GM21515 (cell line): ENCODE measurements at regions not wholly inside any gene's neighbourhood (a gene's known extent, or its start where the extent isn't known, plus 50 kb on each side); places are given as distances from the start of the nearest gene placed in this dataset.

Experiments used
- ATAC-seq: cut with Tn5 transposase; IDR thresholded peaks from one replicate; pipeline ENCODE4 v1.9.1; 2021; ENCODE audit not compliant: unreplicated experiment

DNA sequence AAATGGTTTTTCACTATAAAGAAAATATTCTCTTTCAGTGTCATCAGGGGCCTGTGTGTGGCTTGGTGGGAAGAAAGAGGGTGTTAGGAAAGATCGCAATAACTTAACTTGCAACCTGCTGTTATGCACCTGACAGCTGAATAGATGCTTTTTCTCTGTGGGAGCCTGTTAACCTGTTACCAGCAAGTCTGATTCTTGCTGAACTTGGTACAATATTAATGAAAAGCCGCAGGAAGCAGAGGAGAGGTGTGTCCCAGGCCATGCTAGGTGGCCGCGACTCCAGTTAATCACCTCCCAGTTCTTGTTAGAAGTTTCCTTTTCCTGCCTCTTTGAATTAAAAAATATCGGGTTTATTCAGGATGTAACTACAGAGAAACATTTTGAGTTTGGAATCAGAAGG, 494.8 kb upstream of the AGA start:
- no peak for ATAC-seq

DNA sequence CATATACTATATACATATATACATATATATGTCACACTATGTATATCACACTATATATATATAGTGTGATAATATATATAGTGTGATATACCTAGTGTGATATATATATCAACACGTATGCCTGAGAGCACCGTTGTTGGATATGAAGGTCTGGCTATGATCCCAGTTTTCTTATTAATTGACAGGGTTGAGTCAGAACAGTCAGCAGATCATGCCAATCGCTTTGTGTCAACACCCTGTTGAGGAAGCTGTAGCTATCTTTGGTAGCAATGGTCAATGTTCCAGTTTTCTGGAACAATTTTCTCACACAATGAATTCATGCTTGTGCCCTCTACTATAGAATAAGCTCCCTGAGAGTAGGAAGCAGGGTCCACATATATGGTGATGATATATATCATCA, 496.0 kb upstream of the AGA start:
- ATAC-seq = no peak

DNA sequence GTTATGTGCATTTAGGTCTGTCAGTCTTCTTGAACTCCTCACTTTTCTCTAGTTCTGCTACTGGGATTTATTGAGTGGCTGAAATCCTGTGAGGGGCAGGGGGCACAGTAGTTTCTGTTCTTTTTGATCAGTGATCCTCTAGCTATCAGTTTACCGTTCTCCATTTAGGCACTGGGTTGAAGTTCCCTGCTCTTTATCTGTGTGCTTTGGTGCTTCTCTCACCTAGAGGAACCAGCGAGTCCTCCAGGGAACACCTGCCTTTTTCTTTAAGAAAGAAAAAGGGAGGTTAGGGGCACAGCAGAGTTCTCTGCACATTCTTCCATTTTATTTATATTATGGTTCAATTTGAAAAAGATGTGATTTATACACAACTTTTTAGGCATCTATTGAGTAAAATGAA, 503.0 kb upstream of the AGA start:
- ATAC-seq = no peak

DNA sequence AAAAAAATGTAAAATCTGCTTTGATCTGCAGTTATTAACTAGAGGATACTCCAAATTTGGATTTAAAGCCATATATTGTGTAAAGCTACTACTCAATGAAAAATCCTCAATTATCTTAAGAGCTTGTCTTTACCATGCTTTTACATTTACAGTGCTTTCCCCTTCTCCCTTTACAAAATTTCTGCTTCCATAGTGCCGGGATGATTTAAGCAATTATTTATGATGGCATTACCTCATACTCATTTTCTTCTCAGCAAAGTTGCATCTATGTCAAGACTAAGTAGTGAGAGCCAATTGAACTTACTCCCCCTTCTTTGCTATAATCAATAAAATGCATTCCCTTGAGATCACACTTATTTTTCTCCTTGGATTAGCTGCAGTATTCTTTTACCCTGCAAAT, 505.4 kb upstream of the AGA start:
- ATAC-seq = no peak

DNA sequence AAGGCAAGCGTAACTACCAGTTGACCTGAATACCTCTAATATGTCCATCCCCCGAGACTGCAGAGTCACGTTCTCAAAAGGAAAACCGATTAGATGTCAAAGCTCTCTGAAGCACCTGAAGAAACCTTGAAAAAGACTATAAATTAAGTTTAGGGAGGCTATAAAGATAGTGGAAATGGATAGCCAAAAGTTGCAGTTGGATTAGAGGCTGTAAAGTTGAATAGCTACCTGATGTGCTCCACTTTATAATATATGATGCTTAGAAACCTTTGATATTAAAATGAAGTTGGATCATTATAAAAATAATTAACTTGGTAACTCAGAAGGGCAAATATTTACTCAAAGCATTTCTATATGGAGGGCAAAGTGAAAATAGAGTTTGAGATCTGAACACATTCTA, 506.6 kb upstream of the AGA start:
- no peak for ATAC-seq

DNA sequence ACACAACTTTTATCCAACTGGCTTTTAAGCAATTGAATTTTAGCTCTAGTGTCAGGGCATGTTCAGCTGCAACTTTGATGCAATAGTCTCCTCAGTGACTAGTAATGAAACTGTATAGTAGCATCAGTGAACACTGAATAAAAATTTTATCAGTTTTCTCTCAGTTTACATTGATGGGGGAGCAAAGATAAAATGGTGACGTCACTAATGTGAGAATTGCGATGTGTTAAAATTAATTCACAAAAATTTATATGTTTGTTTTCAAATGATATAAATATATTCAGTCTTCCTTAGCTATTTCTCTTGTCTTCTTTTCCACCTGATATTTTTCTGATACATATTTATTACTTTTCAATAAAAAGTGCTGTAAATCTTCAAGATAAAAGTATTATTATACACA, 508.8 kb upstream of the AGA start:
- ATAC-seq = no peak

DNA sequence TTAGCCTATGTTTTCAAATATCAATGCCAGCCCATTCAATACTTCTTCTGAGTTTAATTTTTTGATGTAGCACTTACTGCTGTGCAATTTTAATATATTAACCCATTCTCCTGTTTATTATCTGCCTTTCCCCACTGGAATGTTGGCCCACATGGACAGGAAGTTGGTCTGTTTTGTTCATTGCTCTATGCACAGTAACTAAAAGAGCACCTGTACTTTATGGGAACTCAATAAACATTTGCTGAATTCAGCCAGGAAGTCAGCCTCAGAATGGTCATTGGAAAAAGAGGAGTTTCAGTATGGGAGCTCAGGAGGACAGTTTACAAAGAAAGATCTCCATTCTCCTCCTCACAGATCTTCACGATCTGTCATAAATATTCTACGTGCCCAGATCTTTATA, 510.5 kb upstream of the AGA start:
- no peak for ATAC-seq

DNA sequence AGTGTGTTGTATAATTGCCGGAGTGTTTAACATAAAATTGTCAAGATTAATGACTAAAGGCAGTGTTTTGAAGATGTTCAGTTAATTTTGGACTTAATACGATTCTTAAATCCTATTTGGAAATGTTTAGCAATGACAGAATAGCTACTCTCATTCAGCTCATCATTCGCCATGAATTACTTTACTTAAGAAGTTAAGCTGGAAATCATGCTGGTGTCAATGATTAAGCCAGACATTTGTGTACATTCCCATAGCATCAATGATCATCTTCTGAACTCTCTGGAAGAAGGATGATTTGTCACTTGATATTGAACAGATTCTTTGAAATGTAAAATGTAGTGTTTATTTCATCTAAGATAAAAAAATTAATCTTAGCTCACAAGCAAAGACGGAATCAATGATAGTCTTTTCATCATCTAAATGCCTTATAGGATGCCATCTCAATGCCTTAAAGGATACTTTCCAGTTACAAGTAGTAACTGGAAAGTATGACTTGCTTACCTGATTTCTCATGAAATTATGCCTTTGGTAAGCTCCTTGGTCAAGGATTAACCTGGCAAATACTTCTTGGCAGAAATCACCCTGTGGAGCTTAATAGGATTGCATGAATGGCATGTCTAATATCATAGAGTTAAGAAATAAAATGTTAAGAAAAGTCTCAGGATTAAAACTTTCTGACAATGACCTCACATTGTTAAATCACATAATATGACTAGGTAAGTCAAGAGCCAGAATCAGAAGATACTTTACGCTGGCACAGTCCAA, 515.5 kb upstream of the AGA start:
- ATAC-seq = no peak

DNA sequence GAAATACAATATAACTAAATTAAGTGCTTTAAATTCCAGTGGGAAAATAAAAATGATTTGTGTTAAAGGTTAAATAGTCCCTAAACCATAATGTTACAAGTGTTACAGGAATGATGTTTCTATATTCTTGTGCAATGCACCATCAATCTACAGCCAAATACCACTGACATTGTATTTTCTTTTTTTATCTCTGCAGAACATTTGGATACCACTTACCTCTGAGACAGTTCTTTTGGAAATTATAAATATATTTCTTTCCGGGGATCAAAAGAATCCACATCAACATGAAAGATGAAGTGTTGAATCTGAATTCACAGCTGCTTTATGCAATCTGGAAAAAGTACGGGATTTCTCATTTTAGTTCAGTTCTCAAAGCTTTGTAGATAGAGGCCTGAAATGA, 518.3 kb upstream of the AGA start:
- ATAC-seq = no peak

DNA sequence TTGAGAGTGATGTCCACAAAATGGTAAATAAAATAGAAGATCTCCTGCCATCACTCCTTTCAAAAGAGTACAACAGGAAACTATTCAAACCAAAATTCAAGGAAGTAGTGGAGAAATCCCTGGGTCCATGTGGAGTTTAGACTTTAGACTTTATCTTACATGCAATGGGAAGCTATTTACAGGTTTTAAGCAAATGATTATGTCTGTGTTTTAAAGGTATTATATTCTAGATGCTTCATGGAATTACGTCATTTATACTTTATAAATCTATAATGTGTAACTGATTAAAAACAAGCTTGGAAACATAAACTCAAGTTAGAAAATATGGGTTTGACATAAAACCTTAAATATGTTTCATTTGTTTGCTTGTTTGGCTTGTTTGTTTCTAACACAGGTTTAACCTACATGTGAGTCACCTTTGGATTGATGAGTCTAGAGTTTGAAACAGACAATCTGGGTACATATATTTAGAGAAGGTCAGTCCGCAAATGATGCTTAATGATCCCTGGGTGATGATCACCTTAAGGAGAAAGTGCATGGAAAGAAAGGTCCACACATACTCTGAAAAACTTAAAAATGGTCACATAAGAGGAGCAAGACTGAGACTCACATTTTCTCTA, 519.6 kb upstream of the AGA start:
- no peak for ATAC-seq

DNA sequence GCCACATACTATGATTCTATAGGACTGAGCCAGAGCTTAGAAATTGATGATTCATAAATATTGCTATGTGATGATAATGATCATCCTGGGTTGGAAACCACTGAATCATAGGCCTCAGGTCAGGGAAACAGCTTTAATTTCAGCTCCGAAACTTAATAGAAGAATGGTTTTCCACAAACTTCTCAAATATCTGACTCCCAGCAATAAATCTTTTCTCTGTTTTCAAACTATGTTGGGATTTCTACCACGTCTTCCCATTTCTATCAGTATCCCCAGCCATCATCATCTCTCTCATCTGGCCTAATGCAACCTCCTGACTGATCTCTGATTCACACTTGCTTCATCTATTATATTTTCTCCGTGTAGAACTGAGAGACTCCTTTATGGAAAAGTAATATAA, 521.8 kb upstream of the AGA start:
- no peak for ATAC-seq

DNA sequence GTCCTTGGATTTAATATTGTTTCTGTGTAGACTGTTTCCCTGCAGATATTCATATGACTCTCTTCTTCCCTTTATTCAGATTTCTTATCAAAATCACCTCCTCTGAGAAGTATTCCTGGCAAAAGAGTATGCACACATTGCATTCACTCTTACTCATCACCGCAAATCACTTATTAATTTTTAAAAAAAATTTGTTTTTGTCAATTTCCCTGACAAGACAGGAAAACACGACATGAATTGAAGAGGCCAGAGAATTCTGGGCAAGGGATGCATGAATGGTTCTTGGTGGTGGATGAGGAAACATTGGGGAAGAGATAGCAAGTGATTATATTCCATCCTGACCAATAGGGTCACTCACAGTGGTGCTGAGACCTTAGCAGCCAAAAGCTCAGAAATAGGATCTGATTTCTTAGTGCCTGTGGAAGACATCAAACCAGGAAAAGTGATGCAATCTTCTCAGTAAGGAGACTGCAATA, 522.5 kb upstream of the AGA start:
- no peak for ATAC-seq

DNA sequence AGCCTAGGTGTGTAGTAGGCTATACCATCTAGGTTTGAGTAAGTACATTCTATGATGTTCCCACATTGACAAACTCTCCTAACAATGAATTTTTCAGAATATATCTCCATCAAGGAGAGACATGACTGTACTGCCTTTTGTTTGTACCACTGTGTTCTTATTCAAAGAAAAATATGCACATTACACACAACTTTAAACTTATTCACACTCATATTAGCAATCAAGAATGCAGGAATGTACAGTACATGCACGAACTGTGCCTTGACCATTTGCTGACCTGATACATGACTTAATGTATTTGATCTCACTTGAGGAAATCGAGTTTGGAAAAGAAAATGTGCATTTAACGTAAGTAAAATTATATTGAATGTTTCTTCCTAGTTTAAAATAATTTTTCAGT, 525.1 kb upstream of the AGA start:
- ATAC-seq = no peak

DNA sequence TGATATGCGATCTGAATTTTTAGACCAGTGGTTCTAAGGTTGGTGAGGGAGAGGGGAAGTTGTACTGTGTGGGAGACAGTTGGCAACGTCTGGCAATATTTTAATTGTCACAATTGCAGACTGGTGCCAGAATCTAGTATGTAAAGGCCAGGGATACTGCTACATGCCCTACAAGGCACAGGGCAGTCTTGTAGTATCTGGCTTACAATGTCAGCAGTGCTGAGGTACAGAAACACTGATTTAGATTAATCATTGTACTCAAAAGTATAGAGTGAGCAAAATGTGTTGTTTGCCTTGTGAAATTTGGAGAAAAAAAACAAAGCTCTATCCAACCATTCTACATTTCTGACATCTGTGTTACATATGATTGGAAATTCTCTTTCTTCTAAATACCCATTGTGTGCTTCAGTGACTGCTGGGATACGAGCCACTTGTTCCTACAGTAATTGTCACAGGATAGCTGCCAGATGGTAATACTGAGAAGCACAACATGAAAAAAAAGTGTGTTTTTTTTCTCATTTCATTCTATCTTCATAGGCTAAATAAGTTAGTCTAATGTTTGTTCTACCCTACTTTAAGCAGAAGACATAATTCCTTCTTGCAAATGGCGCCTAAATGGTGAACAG, 526.7 kb upstream of the AGA start:
- no peak for ATAC-seq

DNA sequence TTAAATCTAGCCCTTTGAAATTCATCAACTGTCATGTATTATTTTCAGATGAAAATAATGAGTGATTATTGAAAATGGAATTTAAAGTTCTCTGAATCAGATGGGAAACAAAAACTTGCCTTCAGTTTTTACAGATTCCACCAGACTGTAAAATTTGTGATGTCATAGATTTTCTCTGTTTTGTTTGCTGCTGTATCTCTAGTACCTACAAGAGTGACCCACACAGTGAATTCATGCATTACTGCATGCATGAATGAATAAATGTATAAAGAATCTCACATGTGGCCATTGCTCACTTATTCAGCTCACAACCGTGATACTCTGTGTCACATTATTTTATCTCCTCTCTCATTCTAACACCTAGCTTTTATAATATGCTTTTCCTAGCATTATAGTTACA, 532.2 kb upstream of the AGA start:
- ATAC-seq = no peak

DNA sequence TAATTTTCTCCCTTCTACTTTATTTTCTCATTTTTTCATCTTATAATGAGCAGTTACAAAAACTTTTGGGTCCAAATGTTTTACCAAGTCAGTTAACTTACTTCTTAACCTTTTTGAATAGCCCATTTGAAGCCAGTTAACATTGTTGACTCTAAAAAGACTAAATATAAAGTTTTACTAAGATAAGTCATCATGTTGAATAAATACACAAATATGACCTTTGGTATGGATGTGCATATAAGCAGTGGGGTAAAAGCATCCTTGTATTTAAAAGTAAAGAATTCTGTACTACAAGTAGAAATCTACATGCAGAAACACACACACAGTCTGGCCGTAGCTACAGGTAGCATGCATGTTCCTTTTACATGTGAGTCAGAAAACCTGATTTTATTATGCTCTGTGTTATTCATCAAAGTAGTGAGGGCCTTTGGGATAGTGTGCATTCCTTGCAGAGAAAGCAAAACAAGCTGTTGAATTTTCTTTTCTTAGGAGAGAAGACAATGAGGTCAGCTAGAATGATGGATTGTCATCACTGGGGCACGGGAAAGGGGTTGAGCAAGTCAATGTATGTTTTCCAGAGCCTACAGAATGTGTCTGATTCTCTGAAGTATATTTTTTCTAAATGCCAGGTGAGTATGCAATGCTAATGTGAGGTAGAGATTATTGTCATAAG, 533.2 kb upstream of the AGA start:
- no peak for ATAC-seq

DNA sequence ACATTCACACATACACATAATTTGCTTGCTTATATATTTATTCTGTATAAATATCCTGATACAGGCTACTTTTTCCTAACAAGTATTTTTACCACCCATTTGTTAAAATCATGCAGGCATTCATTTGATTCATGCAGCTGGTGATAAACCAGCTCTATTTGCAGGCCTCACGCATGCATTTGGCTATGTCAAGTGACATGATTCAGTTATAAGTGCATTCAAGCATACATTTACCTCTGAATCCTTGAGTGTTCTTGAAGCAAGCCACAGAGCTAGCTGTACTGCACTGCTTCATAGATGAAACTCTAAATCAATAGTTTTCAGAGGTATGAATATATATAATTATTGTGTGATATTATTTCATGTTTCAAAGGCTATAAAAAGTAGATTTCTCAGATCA, 544.0 kb upstream of the AGA start:
- ATAC-seq = no peak

DNA sequence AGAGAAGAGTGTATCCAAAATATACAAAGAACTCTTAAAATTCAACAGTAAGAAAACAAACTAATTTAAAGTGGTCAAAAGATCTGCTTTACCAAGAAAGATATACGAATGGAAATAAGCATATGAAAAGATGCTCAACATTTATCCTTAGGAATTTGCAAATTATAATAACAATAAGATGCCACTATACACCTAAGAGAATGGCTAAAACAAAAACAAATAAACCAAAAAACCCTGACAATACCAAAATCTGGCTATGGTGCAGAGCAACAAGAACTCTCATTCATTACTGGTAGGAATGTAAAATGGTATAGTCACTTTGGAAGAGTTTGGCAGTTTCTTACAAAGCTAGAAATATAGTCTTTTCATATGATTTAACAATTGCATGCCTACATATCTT, 545.7 kb upstream of the AGA start:
- ATAC-seq = no peak

DNA sequence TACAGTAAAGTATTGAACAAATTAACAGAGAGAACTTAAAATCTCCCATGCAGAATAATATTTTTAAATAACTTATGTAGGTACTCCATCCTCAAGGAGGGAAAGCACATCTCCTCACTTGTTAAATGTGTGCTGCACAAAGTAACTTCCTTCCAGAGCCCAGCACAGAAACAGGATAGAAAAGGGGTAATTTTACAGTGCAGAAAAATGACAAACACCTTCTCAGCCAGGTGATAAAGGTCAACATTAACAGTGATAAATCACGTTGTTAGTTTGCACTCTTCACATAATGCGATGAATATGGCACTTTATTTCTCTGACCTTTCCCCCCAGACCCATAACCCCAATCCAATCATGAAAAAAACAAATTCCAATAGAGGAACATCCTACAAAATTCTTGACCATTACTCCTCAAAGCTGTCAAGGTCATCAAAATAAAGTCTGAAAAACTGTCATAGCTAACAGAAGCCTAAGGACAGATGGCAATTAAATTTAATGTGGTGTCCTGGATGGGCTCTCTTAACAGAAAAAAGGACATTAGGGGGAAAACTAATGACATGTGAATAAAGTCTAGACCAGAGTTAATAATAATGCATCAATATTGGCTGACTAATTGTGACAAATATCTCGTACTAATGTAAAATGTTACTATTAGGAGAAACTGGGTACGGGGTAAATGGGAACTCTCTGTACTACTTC, 547.4 kb upstream of the AGA start:
- ATAC-seq = no peak

DNA sequence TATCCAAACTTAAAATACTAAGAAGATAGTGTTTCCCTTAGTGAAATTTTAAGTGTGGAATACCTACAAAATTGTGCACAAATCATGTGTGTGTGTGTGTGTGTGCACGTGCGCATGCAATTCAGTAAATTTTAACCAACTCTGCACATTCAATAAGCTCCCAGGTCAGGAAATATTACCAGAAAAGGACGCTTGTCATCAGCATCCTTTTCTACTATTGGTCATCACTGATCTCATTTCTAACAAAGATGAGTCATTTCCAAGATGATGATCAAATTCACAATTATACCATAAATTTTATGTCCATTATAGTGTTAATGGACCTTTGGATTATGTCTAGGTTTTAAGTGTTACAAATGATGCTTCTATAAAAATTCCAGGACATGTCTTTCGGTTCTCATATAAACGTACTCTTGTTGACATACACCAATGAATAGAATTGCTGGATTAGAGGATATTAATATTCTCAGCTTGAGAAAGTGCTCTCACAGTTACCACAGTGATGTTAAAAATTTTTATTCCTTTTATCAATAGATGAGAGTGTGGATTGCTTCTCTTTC, 560.9 kb upstream of the AGA start:
- ATAC-seq = no peak

DNA sequence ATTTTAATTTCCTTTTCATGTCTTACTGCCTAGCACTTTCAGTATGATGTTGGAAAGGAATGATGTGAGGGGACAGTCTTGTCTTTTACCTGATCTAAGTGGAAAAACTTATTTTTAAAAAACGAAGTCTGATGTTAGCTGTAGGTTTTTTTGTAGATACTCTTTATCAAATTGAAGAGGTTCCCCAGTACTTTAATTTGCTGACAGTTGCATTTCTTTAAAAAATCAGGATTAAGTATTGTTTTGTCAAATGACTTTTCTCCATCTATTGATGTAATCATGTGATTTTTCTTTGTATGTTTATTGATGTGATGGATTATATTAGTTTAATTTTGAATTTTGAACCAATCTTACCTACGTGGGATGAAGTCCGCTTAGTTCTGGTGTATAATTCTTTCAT, 568.4 kb upstream of the AGA start:
- no peak for ATAC-seq
